ENCODE measurements at regions not wholly inside any gene's neighbourhood (a gene's known extent, or its start where the extent isn't known, plus 50 kb on each side); places are given as distances from the start of the nearest gene placed in this dataset.

GRCh38 chr9:17018540-17019196 is 116.2 kb upstream of the CNTLN start:
- DNase-seq = no peak

DNA sequence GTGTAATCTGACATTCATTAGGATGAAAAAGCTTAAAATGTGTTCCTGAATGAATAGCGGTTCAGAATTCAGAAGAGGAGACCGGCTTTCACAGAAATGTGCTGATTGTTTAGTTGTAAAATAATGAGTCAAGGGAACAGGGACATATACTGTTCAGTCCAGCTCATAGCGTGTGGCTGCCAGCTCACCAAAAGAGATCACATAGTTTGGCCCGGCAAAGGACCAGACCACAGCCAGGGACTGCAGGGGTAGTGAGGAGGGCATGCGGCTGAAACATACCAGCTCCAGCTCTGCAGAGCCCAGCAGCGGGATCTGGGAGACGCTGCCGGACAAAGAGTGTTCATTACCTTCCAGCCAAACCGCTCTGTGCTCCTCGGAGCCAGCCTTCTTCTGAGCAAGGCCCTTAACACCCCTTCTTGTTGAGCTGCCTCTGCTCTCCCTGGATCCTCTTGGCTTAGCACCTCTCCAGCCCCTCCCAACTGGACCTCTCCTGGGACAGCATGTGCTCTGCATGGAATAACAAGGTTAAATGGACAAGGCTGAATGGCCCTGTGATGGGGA is 116.8 kb upstream of the CNTLN start:
- DNase-seq = no peak

DNA sequence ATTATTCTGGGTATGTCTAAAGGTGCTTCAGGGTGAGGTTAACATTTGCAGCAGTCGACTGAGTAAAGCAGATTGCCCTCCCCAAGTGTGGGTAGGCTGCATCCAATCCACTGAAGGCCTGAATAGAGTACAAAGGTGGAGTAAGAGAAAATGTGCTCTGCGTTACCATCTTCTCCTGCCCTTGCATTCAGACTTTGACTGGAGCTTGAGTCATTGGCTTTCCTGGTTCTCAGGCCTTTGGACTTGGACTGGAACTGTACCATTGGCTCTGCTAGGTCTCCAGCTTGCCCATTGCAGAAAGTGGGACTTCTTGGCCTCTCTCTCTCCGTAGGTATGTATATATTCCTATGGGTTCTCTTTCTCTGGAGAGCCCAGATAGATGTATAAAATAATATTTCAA is 120.9 kb upstream of the CNTLN start:
- DNase-seq = no peak

DNA sequence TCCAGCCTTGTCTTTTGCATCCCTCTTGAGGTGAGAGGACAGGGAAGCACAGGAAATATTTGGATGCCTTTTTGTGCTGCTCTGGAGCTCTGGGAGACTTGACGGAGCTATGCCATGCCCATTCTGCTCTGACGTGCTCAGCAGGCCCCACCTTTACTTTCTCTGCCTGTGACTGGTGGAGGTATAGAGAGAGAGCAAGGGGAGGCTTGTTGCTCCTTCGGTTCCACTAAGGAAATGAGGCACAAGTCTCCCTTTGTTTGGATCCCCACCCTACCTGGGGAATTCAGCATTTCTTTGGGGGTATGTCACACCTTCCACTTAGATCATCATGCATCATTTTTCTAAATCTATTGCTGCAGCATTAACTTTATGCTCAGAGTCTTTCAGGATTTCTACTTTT is 121.8 kb upstream of the CNTLN start:
- no peak for DNase-seq

DNA sequence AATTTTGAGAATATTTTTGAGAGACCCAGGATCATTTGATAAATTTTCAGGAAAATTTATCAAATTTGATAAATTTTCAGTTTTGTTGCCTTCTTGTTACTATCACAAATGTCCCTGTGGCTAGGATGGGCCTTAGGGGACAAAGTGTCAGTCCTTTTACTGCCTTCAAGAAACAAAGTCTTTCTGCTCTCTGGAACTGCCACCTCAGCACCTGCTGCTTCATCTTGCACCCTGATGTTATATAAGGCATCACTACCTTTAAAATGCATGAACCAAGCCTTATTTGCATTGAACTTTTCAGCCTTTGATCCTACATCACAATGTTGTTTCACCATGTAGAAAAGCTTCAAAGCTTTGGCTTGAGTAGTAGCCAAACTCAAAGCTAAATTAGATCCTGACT is 123.0 kb upstream of the CNTLN start:
- no peak for DNase-seq

DNA sequence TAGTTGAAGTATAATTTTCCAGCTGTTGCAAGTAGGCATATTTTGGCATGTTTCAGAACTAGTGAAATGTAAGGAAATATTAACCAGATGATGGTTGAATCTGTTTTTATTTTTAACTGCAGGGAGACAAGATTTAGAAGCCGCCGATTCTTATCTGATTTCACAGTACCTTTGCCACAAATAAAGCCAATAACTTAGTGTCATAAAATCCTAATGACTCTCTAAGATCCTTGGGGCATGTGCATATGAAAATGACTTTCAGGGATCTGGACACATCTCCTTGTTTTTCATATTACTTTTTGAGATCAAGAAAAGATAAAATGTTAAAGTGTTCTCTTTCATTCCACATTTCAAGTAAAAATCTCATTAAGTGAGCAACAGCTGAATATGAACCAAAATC is 125.8 kb upstream of the CNTLN start:
- DNase-seq = no peak

GRCh38 chr9:17005056-17005823 is 129.6 kb upstream of the CNTLN start:
- DNase-seq = no peak

DNA sequence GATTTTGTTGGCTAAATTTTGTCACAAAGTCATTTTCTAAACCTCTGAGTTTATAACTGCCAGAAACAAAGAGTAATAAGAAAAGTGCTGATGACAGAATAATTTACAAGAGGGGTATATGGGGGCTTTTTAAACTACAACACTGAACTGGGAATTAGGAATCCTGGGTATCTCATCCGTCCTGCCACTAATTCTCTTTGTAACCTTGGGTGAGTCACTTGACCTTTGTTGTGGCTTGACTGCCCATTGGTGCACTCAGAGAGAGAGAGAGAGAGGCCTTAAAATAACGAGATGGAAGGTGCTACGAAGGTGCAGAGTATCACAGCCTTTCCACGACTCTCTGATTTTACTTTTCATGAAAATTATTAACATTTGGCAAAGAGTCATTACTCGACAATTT is 130.3 kb upstream of the CNTLN start:
- no peak for DNase-seq

- DNase-seq = no peak
Measured at GRCh38 chr9:17003576-17004240, 131.1 kb upstream of the CNTLN start.

GRCh38 chr9:16996901-16997491 is 126.5 kb upstream of the BNC2 start:
- no peak for DNase-seq

DNA sequence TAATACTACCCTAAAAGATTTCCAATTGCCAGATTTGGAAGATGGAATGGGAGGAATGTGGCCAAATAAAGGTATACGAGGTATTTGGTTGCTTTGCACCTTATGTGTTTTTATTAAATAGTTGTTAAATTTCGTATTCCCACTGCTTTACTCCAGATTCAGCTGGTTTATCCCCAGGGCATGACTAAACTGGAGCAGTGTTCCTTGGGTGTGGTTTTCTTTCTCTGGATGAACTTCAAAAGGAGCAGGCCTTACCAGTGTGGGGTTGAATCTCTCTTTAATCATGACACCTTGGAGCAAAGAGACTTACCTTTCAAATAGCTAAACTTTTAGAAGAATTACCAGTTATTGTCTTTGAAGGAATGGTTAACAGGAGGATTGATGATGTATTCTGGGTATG is 121.7 kb upstream of the BNC2 start:
- no peak for DNase-seq

DNA sequence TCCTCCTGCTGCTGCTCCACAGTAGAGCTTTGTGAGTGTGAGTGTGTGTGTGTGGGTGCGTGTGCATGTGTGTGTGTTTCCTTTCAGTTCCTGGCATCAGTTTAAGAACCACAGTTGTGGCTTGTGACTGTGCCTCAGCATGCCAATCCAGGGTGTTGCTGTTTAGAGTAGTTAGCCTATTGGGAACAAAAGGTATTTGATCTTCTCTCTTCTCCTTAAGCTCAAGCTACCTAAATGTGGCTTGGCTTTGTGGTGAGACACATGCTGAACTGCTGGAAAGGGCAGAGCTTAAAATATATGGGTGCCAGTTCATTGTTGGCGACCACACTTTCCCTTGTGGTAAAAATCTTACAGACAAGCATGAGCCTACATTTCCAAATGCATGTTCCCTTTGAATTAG is 116.6 kb upstream of the BNC2 start:
- DNase-seq = no peak

DNA sequence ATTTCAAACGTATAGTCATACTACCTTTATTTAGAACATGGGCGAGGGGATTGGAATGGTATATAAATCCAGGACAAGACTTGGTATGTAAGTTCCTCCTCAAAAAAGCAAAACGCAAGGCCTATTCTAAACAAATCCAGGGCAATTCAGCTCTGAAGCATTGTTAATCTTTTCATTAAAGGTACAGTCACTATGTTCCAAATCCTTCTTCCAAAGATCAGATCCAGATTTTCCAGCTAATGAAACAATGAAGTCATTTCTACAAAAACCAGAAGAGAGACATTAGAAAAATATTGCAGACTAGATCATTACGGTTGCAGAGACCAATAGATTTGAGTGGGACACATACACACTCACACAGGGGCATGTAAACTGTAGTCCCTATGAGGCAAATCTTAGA is 116.1 kb upstream of the BNC2 start:
- no peak for DNase-seq

DNA sequence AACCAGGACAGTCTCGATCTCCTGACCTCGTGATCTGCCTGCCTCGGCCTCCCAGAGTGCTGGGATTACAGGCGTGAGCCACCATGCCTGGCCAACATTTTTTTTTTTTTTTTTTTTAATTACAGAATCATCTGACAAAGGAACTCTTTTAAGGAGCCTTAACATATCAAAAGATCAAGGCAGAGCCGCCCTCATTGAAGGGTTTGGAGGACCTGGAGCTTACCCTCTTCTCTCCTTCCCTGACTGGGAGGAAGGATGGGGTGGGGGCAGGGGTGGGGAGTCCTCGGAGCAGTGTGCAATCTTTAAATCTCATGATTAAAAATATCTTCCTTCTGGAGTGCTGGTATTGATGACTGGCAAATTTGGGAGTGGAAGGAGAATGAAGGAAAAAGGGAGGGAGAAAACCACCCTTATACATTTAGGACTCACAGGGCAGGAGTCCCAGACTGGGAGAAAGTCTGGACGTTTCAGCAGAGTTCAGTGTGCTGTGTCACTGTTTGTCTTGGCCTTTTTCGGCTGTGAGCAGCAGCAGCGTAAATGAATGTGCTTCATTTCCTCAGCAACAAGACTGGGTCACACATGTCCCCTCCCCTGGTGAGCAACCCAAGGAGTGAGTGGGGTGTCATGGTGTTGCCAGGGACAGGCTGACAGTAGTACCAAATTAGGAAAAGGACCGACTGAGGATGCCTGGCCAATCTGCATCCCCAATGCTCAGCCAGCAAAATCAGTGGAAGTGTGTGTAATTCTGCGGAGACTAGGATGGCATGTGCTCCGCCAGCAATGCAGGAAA is 115.3 kb upstream of the BNC2 start:
- no peak for DNase-seq

GRCh38 chr9:16982780-16983310 is 112.4 kb upstream of the BNC2 start:
- no peak for DNase-seq

DNA sequence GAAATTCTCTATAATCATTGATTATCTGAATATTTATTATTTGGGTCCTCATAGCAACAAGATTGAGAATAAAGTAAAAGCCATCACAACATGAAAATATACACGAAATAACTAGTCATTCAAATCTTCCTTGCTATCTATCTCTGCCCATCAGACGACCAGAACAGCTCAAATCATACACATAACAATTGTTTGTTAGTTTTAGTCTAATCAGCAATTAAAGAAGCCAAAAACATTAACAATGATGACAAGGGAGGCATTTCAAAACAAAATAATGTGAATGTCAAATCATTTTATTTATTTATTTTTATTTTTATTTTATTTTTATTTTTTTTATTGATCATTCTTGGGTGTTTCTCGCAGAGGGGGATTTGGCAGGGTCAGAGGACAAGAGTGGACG is 106.0 kb upstream of the BNC2 start:
- no peak for DNase-seq

- DNase-seq = no peak
Measured at GRCh38 chr9:16974436-16974835, 104.0 kb upstream of the BNC2 start.

DNA sequence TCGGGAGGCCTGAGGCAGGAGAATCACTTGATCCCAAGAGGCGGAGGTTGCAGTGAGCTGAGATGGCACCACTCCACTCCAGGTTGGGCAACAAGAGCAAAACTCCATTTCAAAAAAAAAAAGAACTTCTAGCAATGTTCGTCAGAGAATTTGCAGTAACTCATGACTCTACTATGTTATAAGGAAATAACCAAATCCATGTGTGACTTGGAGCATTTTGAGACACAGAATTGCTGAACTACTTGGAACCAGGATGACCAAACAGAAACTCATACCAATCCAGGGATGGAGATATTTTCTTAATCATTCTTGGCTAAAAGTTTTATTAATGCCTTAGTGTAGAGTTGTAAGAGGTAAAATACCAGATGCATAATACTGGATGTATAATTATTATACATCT is 99.9 kb upstream of the BNC2 start:
- no peak for DNase-seq

DNA sequence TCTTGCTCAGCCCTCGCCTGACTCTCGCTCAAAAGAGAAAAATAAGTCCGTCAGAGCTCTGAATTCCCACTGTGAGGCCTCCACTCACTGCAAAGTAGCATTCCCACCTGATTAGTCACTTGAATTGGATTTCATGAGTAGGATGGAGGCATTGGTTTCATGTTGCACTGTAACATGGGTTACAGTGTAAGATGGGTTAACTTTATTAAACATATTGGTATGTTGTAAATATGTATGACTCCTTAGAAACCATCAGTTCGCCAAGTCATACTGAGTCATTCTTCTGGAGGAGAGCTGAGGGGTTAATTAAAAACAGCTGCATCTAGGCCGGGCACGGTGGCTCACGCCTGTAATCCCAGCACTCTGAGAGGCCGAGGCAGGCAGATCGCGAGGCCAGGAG is 93.8 kb upstream of the BNC2 start:
- no peak for DNase-seq

- no peak for DNase-seq
Measured at GRCh38 chr9:16960084-16960483, 89.6 kb upstream of the BNC2 start.

DNA sequence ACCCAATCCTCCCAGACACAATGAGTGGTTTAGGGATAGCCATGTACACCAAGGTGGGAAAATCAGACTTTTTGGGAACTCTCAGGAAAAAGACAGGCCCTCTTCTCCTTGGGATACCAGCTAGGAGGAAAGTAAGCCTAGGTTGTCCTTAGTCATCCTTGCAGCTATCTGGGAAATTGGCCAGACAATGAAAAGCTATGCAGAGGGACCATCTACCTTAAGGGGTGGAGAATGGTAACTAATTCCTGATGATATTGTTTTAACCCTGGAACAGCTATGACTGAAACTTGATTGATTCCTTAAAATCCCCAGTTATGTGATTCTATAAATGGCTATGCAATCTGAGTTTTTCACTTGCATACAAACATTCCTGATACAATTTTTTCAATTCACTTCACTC is 88.9 kb upstream of the BNC2 start:
- DNase-seq = no peak

- DNase-seq = no peak
Measured at GRCh38 chr9:16954040-16954439, 83.6 kb upstream of the BNC2 start.

DNA sequence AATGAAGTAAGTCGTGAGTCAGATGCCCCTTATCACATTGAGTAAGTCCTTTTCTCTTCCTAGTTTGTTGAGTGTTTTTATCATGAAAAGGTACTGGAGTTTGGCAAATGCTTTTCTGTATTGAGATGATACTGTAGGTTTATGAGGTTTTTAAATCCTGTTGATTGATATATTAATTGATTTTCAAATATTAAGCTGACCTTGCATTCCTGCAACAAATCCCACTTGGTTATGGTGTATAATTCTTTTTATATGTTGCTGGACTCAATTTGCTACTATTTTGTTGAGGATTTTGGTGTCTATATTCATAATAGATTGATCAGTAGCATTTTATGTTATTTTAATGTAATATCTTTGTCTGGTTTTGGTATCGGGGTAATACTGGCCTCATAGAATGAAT is 81.0 kb upstream of the BNC2 start:
- no peak for DNase-seq

Data from activated CD4-positive, alpha-beta T cell treated with anti-CD3 and anti-CD28 coated beads, Interleukin-10, Interleukin-2, amounts not matched to agents 100 ng/mL and 50 ng/mL, durations not matched to agents 16 hours and 8 hours (primary cell).